ENCODE measurements at regions not wholly inside any gene's neighbourhood (a gene's known extent, or its start where the extent isn't known, plus 50 kb on each side); places are given as distances from the start of the nearest gene placed in this dataset.

- TF ChIP-seq CTCF (IDR thresholded peaks at IDR 0.05) (no peak), POLR2A (IDR thresholded peaks at IDR 0.05) (no peak)
Measured at GRCh38 chr17:22599322-22599721, 907.0 kb downstream of the KCNJ18 start.

Measured in esophagus squamous epithelium (tissue), 4 donors.